Hematopoietic multipotent progenitor cell (in vitro differentiated cells): ENCODE measurements at regions not wholly inside any gene's neighbourhood (a gene's known extent, or its start where the extent isn't known, plus 50 kb on each side); places are given as distances from the start of the nearest gene placed in this dataset.

Experiments
- DNase-seq, 3 donors: peaks; one replicate each; pipeline ENCODE4 v3.0.0-alpha.2; 2011 to 2015; ENCODE audit warnings: low read depth in 2 of 3, low spot score in 2 of 3

- DNase-seq: peak in 2 of 3 donors; percentile 22 to 55
Observed at GRCh38 chr12:116400636-116401372, 123.3 kb upstream of the MED13L start.

GRCh38 chr12:116401565-116401964 is 124.1 kb upstream of the MED13L start:
- DNase-seq: no peak

- no peak for DNase-seq
Observed at GRCh38 chr12:116402163-116402939, 124.9 kb upstream of the MED13L start.

GRCh38 chr12:116403546-116403945 is 126.1 kb upstream of the MED13L start:
- no peak for DNase-seq

GRCh38 chr12:116404247-116404646 is 126.8 kb upstream of the MED13L start:
- no peak for DNase-seq

GRCh38 chr12:116404913-116405611 is 127.6 kb upstream of the MED13L start:
- no peak for DNase-seq

- peak in 1 of 3 donors; percentile 32 for DNase-seq
Observed at GRCh38 chr12:116406529-116406928, 129.0 kb upstream of the MED13L start.

GRCh38 chr12:116408489-116409250 is 131.2 kb upstream of the MED13L start:
- no peak for DNase-seq

- DNase-seq: no peak
Observed at GRCh38 chr12:116411977-116412376, 134.5 kb upstream of the MED13L start.

GRCh38 chr12:116414891-116415290 is 137.4 kb upstream of the MED13L start:
- no peak for DNase-seq

- DNase-seq: no peak
Observed at GRCh38 chr12:116415408-116416108, 138.1 kb upstream of the MED13L start.

- no peak for DNase-seq
Observed at GRCh38 chr12:116416166-116416565, 138.7 kb upstream of the MED13L start.

GRCh38 chr12:116418551-116418950 is 140.6 kb upstream of the MAP1LC3B2 start:
- DNase-seq: no peak

- no peak for DNase-seq
Observed at GRCh38 chr12:116420227-116420880, 138.8 kb upstream of the MAP1LC3B2 start.

- DNase-seq: no peak
Observed at GRCh38 chr12:116421785-116422538, 137.2 kb upstream of the MAP1LC3B2 start.

GRCh38 chr12:116423094-116423493 is 136.1 kb upstream of the MAP1LC3B2 start:
- DNase-seq: no peak

GRCh38 chr12:116425256-116426193 is 133.7 kb upstream of the MAP1LC3B2 start:
- DNase-seq: no peak
